NCI-H345 treated with DMSO at 0.1 percent for 48 hours (cell line): ENCODE measurements at regions not wholly inside any gene's neighbourhood (a gene's known extent, or its start where the extent isn't known, plus 50 kb on each side); places are given as distances from the start of the nearest gene placed in this dataset.

Experiments
- DNase-seq: peaks from one replicate; lab custom pipeline; 2025; ENCODE audit not compliant: unreplicated experiment; lab: John Stamatoyannopoulos, UW

DNA sequence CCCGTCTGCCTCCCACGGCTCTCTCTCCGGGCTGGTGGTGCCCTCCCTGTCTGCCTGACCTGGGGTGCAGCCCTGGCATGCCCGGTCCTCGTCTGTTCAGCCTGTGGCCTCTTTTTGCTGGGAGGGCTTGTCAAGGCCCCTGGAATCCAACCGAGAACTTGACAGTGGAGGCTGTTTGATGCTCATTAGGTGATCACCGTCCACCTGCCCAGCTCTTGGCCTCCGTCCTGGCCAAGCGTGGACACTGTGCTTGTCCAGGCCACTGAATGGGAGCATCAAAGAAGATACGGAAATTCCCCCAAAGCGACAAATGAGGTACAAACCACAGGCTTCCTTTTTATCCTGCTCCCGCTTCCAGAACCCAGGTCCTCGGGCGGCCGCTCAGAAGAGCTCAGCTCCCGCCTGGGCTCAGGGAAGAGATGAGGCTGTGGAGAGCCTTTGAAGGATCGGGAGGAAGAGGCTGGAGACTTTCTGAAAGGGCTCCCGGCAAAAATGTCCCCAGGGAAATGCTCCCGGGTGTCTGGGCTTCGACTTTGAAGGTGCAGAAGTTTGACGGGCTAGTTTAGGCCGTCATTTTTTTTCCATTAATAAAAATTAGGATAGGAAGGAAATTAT is 1273.9 kb downstream of the BRD1 start:
- DNase-seq = no peak

DNA sequence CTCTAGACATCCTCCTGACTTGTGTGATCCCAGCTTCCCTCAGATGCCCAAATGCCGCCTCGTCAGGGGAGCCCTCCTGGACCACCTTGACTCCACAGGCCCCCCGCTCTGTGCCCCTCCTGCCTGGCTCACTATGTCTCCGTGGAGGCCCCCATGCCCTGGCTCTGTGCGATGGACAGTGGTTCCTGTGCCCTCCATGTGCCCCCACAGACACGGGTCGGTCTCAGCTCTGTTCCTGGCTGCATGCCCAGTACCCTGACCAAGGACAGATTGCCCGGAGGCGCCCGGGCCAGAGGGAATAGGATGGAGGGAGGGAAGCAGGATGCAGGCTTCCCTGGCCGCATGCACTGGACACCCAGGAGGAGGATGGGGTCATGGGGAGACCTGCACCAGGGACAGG is 1274.6 kb downstream of the BRD1 start:
- DNase-seq = no peak

- no peak for DNase-seq
Measured at GRCh38 chr22:48551716-48552268, 1275.9 kb downstream of the BRD1 start.

DNA sequence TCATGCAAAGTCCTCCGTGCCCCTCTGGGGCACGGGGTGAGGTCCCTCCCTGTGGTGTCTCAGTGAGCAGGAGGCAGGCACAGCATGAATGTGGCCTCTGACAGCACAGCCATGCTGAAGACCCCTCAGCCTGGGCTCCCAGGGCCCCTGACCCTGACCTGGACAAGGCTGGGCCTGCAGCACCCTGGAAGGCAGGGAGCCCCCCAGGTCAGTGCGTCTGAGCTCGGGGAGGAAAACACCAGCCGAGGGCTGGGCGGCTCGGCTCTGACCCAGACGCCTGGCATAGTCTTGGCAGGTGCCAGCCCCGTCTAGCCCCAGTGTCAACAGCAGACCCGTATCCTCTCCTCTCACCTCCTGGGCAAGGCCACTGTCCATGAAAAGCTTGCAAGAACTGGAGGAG is 1276.6 kb downstream of the BRD1 start:
- no peak for DNase-seq

DNA sequence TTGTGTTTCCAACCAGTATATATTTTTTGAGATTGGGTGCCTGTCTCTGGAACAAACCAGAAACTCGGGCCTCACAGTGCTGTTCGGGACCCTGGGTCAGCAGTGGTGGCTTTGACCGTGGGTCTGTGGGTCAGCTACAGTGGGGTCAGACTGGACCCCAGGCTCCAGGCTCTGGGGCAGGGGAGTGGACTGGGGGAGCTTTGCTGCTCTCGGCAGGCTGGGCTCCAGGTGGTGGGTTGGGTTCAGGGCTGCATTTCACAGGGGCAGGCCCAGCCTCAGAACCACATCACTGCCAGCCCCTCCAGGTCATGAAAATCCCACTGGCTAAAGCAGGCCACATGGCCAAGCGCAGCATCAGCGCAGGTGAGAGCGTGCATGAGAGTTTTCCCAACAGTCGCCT is 1279.3 kb downstream of the BRD1 start:
- DNase-seq = no peak

GRCh38 chr22:48547971-48548370 is 1279.7 kb downstream of the BRD1 start:
- DNase-seq = no peak

- DNase-seq = no peak
Measured at GRCh38 chr22:48546653-48547424, 1280.8 kb downstream of the BRD1 start.

GRCh38 chr22:48545987-48546386 is 1281.7 kb downstream of the BRD1 start:
- DNase-seq = no peak

GRCh38 chr22:48541401-48542098 is 1286.1 kb downstream of the BRD1 start:
- DNase-seq = no peak

DNA sequence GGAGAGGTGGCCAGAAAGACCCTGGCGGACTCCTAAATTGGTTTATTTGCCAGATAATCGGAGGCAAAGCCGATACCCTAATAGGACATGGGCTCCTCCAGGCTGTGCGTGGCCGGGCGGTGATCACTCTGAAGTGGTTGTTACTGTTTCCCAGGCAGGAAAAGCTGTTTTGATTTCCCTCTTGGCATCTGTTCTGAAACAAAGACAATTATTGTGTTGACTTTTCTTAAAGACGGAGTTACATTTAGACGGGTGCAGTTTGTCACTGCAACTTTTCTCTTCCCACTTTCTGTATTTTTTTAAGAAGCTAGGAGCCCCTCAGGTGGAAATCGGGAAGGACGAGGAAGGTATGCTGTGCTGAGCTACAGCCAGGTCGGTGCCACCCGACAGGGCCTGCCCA is 1288.4 kb downstream of the BRD1 start:
- no peak for DNase-seq

DNA sequence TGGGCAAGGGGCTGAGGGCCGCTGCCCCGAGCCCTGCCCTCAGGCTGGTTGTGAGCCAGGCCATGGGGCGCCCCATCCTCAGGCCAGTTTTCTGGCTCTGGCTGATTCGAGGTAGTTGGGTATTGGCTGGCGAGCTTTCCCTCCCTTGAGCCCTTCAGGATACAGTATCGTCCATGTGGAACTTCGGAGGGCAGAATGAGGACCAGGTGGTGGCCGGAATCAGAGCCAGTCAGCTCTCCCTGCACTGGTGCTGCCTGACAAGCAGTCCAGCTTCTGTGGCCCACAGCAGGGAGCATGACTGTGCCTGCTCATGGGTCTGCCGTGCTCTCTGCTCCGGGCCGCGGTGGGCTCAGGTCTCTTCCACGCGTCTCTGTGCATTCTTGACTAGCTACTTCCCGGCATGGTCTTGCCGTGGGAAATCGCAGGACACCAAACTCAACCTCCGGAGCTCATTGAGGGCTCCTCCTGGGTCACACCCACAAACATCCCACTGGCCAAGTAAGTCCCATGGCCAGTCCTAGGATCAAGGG is 1289.3 kb downstream of the BRD1 start:
- DNase-seq = no peak

- DNase-seq = no peak
Measured at GRCh38 chr22:48537343-48537680, 1290.4 kb downstream of the BRD1 start.

GRCh38 chr22:48536541-48537342 is 1290.9 kb downstream of the BRD1 start:
- no peak for DNase-seq

DNA sequence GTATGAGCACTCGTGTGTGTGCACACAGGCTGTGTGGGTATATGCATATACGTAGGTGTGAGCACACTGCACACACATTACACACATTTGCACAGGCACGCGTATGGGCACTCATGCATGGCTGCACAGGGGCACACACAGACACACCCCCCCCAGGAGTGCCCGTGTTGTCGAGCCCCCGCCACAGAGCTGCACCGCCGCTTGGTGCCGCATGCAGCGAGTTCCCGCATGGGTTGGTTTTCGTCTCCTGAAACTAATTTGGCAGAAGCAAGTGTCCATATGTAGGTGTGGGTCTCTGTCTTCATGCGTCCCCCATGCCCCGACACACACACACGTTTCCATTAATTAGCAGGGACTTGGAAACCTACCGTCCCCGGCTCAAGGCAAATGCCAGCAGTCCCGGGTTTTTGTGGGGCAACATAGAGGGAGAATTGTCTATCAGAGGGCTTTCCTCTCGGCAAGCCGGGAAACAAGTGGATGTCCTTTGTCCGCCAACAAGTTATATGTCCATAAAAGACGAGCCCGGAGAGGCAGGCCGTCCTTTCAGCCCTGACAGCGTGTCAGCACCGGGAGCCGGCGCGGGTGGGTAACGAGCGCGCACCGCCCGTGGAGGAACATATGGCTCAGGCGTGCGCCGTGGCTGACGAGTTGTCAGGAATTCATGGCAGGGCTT is 1291.7 kb downstream of the BRD1 start:
- DNase-seq = no peak

DNA sequence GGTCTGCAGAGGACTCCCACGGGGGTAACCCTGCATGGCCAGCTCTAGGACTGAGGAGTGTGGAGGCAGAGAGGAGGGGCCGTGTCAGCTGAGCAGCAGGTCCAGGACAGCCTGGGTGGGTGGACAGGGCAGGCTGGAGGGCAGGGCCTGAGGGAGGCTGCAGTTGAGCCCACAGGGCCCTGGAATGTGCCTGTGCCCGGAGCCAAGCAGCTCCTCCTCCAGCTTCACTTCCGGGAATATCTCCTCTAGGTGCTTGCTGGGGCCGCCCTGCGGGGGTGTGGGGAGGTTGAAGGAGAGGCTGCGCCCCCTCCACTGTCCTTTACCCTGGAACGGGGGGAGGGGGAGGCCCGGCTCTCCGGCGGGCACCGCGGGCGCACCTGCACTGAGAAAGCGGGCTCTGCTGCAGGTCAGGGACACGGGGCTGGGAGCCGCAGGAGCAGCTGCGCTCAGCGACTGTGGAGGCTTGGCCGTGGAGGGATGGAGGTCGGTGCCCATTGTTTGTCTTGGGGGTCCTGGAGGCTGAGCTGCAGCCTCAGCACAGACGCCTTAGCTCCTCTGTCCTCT is 1293.2 kb downstream of the BRD1 start:
- DNase-seq = no peak

- no peak for DNase-seq
Measured at GRCh38 chr22:48532986-48533385, 1294.7 kb downstream of the BRD1 start.

DNA sequence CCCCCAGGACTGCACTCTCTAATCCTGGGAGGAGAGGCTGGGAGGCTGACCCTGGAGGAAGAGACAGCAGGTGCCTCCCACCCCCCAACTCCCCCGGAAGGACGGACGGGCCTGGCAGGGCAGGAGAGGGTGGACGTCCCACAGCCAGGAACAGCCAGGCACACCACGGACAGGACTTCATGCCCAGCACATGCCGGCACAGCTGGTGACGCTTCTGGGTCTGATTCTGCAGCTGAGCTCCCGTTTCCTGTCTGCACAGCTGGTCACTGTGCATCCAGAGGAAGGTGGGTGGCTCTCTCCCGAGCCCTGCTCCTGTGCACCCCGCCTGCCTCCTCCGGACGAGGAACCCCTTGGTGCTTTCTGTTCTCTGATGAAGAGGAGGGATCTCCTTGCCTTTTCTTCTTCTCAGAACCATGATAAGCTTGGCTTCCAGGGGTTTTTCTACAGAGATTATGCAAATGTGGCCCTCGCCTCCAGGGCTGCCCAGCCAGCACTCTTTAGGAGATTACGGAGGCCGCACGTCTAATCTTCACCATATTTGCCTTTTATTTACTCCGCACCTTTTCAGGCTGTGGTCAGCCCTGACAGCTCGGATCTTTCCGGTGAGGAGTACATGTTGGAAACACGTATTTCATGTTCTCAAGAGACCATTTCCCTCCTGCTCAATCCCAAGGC is 1295.8 kb downstream of the BRD1 start:
- no peak for DNase-seq

DNA sequence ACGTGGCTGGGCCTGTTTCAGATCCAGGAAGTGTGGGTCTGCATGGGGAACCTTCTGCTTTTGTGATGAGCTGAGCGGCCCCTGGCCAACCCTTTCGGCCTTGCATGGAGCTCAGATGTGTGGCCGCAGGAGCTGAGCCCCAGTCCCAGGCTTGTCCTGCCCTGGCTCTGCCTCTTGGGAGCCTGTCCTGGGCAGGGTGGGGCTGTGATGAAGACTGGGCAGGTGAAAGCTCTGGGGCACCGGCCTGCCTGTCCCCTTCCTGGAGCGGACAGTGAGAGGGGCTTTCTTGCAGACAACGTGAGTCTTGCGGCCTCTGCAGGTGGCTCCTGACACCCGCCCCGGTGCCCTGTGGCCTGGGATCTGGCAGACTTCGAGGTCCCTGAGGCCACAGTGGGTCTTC is 1296.6 kb downstream of the BRD1 start:
- DNase-seq = no peak

GRCh38 chr22:48530666-48531065 is 1297.0 kb downstream of the BRD1 start:
- DNase-seq = no peak
